GM23248 (cell line): ENCODE measurements at regions not wholly inside any gene's neighbourhood (a gene's known extent, or its start where the extent isn't known, plus 50 kb on each side); places are given as distances from the start of the nearest gene placed in this dataset.

Experiments
- EZH2 ChIP-seq: fragments of 200-600 bp; sonication (generic); IDR thresholded peaks from 2 replicates; pipeline ENCODE4 v1.6.1; 2018; ENCODE audit warnings: antibody characterized with exemption, mild to moderate bottlenecking; ENCODE audit not compliant: insufficient read depth, poor library complexity, severe bottlenecking
- EZH2phosphoT487 ChIP-seq: fragments of 200-600 bp; sonication (generic); IDR thresholded peaks from 2 replicates; pipeline ENCODE4 v1.6.1; 2018; ENCODE audit warnings: antibody characterized with exemption, moderate library complexity, mild to moderate bottlenecking, low read depth; ENCODE audit not compliant: insufficient read depth

GRCh38 chr3:88222343-88222742 lies 72.6 kb downstream of the C3orf38 start:
- TF ChIP-seq EZH2phosphoT487 (no peak), EZH2 (no peak)
